ENCODE measurements at regions not wholly inside any gene's neighbourhood (a gene's known extent, or its start where the extent isn't known, plus 50 kb on each side); places are given as distances from the start of the nearest gene placed in this dataset.

- no peaks in the 10 kb centered on the region for H3K4me1 ChIP-seq (ENCODE audit: control insufficient read depth in 2 of 2, insufficient read depth in 2 of 2, low read length in 2 of 2)
- no peaks in the 10 kb centered on the region for H3K79me2 ChIP-seq (ENCODE audit: control insufficient read depth, insufficient read depth, low read length)
- H3K27me3 ChIP-seq (replicated peaks in 1 of 4; ENCODE audit: control extremely low read depth in 1 of 4, control insufficient read depth in 3 of 4, insufficient read depth in 4 of 4, low read length in 3 of 4) = no peaks in the 10 kb centered on the region
- no peak for TF ChIP-seq EZH2 (IDR thresholded peaks at IDR 0.05; ENCODE audit: borderline replicate concordance, insufficient read depth, low read depth, low read length, poor library complexity, severe bottlenecking)
- no peak for TF ChIP-seq CTCF (IDR thresholded peaks at IDR 0.05)
- no peak overlapping the region for H3K4me2 ChIP-seq (replicated peaks; ENCODE audit: low read depth, low read length, poor library complexity, severe bottlenecking)
- no peak overlapping the region for H3K4me3 Mint-ChIP-seq
- H3K36me3 ChIP-seq (replicated peaks in 1 of 2; ENCODE audit: control extremely low read depth in 1 of 2, control insufficient read depth in 1 of 2, extremely low read depth in 1 of 2, insufficient read depth in 2 of 2, low read length in 1 of 2) = no peaks in the 10 kb centered on the region
- WGBS (ENCODE audit: insufficient coverage) = no CpG with 5 or more reads among the region's 1 CpG
- DNase-seq (no peak), ATAC-seq (ENCODE audit: low read depth) (no peak)
- no peaks in the 10 kb centered on the region for H3K4me1 Mint-ChIP-seq
- no peaks in the 10 kb centered on the region for H4K20me1 ChIP-seq (ENCODE audit: control insufficient read depth, insufficient read depth, low read length, poor library complexity, severe bottlenecking)
- H3K9ac ChIP-seq (ENCODE audit: low read length) = no peak overlapping the region
- ChIA-PET POLR2A (no interaction called here), CTCF (no interaction called here)
- intact Hi-C loops (cut with micrococcal nuclease) = no loop called here
- H3K27me3 Mint-ChIP-seq = peaks cover 16% of the 10 kb centered on the region
- H3K4me3 ChIP-seq (ENCODE audit: control extremely low read depth in 1 of 5, extremely low read depth in 1 of 5, insufficient read depth in 1 of 5, low read depth in 2 of 5, low read length in 4 of 5) = no peak overlapping the region
- H3K9me3 ChIP-seq (ENCODE audit: control extremely low read depth in 1 of 3, control insufficient read depth in 2 of 3, insufficient read depth in 1 of 3, low read length in 2 of 3) = peaks cover 0 to 6% (median 0%) of the 10 kb centered on the region in 3 donors
- H3K27ac Mint-ChIP-seq = no peak overlapping the region
- no peak overlapping the region for H3K27ac ChIP-seq (ENCODE audit: low read length in 2 of 2)
- H2AFZ ChIP-seq (ENCODE audit: insufficient read depth, low read depth, low read length, poor library complexity, severe bottlenecking) = no peak overlapping the region
- H3K9me3 Mint-ChIP-seq (ENCODE audit: insufficient read depth) = peaks cover 5% of the 10 kb centered on the region
Observed at GRCh38 chr2:18230668-18231067, 329.8 kb downstream of the RDH14 start.

GRCh38 chr2:18219676-18220075 lies 340.8 kb downstream of the RDH14 start:
- no peaks in the 10 kb centered on the region for H3K4me1 Mint-ChIP-seq
- H3K9me3 Mint-ChIP-seq (ENCODE audit: insufficient read depth) = no peaks in the 10 kb centered on the region
- CTCF ChIA-PET = no interaction called here
- no peaks in the 10 kb centered on the region for H3K9me3 ChIP-seq (ENCODE audit: control extremely low read depth in 1 of 3, control insufficient read depth in 2 of 3, insufficient read depth in 1 of 3, low read length in 2 of 3)
- H3K4me2 ChIP-seq (replicated peaks; ENCODE audit: low read depth, low read length, poor library complexity, severe bottlenecking) = no peak overlapping the region
- peaks cover 5% of the 10 kb centered on the region for H3K27me3 Mint-ChIP-seq
- no CpG with 5 or more reads among the region's 1 CpG for WGBS (ENCODE audit: insufficient coverage)
- POLR2A ChIA-PET = no interaction called here
- no peaks in the 10 kb centered on the region for H3K4me1 ChIP-seq (ENCODE audit: control insufficient read depth in 2 of 2, insufficient read depth in 2 of 2, low read length in 2 of 2)
- no peaks in the 10 kb centered on the region for H3K36me3 ChIP-seq (replicated peaks in 1 of 2; ENCODE audit: control extremely low read depth in 1 of 2, control insufficient read depth in 1 of 2, extremely low read depth in 1 of 2, insufficient read depth in 2 of 2, low read length in 1 of 2)
- H3K27ac ChIP-seq (ENCODE audit: low read length in 2 of 2) = no peak overlapping the region
- H3K79me2 ChIP-seq (ENCODE audit: control insufficient read depth, insufficient read depth, low read length) = no peaks in the 10 kb centered on the region
- ATAC-seq (ENCODE audit: low read depth) (no peak), DNase-seq (no peak)
- no peak overlapping the region for H2AFZ ChIP-seq (ENCODE audit: insufficient read depth, low read depth, low read length, poor library complexity, severe bottlenecking)
- H3K27ac Mint-ChIP-seq = no peak overlapping the region
- H3K4me3 Mint-ChIP-seq = no peak overlapping the region
- no peaks in the 10 kb centered on the region for H4K20me1 ChIP-seq (ENCODE audit: control insufficient read depth, insufficient read depth, low read length, poor library complexity, severe bottlenecking)
- no peak overlapping the region for H3K4me3 ChIP-seq (ENCODE audit: control extremely low read depth in 1 of 5, extremely low read depth in 1 of 5, insufficient read depth in 1 of 5, low read depth in 2 of 5, low read length in 4 of 5)
- intact Hi-C loops (cut with micrococcal nuclease) = no loop called here
- H3K27me3 ChIP-seq (replicated peaks in 1 of 4; ENCODE audit: control extremely low read depth in 1 of 4, control insufficient read depth in 3 of 4, insufficient read depth in 4 of 4, low read length in 3 of 4) = no peaks in the 10 kb centered on the region
- TF ChIP-seq EZH2 (IDR thresholded peaks at IDR 0.05; ENCODE audit: borderline replicate concordance, insufficient read depth, low read depth, low read length, poor library complexity, severe bottlenecking) (no peak), CTCF (IDR thresholded peaks at IDR 0.05) (no peak)
- H3K9ac ChIP-seq (ENCODE audit: low read length) = no peak overlapping the region

Measured in B cell (primary cell).